NCI-H1417 treated with DMSO at 0.1 percent for 48 hours (cell line): ENCODE measurements at regions not wholly inside any gene's neighbourhood (a gene's known extent, or its start where the extent isn't known, plus 50 kb on each side); places are given as distances from the start of the nearest gene placed in this dataset.
"Not testable (repeated sequence)": the region's sequence is repeated elsewhere in the genome, so short reads cannot be mapped to it uniquely, and the experiment has no call there.

Source experiments
- DNase-seq: peaks from one replicate; lab custom pipeline; 2025; lab: John Stamatoyannopoulos, UW

DNA sequence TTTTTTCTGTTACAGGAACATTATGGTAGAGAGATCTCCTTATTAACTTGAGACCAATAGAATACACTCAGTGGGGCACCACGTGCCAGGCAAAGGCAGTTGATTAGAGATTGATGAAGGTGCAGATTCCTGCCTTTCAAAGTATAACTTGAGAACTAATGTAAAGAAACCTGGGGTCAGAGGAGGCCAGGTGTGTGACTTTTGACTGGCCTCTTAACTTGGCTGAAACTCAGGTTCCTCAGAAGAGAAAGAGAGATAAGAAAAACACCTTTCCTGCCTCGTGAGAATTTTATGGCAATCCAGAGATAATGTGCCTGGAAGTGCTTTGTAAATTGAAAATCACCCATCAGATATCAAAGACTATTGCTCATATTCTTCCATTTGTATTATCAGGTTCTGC, 110.7 kb upstream of the GZMB start:
- no peak for DNase-seq

DNA sequence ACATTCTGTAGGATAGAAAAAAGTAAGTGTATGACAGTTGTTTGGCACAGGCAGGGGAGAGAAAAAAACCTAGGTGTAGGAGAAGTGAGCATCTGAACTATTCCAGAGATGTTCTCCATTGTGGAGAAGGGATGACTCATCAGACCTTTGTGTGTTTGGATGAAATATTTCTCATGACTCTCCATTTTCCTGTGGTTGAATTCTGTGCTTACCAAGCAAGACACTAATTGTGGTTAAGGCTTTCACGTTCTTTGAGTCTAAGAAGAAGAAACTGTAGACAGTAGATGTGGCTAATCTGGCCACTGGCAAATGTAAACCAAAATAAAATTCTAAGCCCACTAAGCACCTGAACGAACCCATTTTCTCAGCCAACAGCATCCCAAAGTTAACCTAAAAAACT, 107.9 kb upstream of the GZMB start:
- no peak for DNase-seq

DNA sequence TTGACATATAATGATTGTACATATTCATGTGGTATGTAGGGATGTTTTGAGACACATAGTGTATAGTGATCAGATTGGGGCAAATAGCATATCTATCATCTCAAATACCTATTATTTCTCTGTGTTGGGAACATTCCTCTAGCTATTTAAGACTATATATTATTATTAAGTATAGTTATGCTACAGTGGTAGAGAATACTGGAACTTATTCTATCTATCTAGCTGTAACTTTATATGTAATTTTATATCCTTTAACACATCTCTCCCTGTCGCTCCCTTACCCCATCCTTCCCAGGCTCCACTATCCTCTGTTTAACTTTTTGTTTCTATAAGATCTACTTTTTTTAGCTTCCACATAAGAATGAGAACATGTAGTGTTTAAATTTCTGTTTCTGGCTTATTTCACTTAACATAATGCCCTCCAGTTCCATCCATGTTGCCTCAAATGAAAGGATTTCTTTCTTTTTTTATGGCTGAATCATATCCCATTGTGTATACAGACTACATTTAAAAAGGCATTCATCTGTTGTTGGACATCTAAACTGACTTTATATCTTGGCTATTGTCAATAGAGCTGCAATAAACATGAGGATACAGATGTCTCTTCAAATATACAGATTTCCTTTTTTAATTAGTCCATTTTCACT, 102.1 kb upstream of the GZMB start:
- no peak for DNase-seq

DNA sequence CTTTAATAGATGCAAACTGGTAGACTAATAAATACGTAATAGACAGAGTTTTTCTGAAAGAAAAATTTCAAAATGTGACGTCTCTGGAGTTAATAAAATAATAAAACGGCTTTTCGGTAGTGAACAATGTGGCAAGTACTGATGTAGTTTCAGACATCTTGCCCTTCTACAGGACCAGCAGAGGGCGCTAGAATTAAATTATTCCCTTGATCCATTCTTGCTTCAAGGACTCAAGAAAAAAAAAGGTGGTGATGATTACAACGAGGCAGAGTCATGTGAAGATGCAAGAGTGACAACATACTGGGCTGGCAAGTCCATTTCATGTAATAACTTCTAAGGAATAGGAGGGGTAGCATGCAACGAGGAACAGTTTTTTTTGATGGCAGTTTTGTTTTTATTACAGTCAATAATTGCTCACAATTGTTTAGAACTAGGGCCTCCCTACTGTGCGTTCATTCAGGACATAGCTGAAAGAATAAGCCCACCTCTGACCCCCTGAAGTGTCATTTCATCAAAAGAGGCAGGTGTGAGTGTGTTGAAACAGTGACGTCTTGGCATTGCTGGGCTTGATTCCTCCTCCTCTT, 101.0 kb upstream of the GZMB start:
- peak; percentile 85 for DNase-seq

DNA sequence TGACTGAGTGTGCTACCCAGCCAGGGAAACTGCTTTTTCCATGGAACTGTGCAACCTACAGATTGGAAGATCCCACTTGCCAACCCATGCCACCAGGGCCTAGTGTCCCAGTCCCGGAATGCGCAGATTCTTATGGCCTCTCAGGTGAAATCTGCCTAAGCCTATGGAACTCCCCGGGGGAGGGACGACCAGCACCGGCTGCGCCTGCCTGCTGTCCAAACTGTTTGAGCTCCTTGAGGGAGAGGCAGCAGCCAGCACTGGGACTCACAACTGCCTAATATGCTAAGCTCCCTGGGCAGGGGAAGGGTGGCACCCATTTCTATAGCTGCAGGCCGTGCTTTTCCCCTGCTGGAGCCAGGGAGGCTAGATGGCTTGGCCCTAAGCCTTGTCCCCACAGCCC, 92.5 kb upstream of the GZMB start:
- no peak for DNase-seq

DNA sequence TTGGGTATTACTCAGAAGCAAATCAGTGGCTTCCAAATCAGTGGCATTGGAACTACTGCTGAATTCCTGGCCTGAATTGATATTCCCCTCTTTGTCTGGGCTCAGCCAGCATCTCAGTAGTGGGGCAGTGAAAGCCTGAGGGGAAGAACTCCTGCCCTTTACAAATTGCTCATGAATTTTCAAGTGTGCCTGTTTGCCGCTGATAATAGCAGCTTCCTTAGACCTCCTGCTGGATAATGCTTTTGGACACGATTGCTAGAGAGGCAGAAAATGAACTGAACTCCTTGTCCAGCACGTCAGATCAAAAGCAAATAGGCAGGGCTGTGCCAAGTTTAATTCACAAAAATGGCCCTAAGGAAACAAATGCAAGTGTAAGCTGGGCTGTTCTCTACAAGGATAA, 91.3 kb upstream of the GZMB start:
- DNase-seq: peak; percentile 44

DNA sequence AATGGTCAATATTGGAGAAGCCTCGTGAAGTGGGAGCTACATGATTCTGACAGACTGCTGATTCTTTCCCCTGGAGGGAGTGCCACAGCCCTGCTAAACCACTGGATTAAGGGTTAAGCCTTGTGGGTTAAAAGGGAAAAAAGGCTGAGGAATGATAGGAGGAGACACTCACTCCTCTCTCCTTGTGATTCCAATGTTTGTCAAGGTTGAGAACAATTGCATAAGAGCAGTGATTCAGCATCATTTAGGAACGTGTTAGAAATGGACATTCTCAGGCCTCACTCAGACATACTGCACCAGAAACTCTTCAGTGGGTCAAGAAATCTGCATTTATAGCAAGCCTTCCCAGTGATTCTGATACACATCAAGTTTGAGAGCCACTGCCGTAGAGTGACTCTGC, 87.8 kb upstream of the GZMB start:
- DNase-seq: no peak

DNA sequence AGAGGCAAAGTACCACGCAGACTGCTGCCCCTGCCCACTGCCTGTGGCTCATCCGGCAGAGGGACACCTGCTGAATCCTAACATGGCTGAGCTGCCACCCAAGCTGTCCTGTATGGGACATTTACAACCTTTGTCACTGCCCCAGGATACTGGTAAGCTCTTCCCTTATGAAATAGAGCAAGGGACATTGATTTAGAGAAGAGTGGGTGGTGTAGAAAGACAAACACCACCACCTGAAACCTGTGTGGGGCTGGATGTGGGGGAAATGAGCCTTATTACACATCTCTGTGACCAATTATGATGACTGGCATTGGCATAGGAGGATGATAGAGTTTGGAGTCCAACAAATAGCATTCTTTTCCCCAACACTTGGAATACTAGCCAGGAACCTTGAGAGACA, 81.2 kb upstream of the GZMB start:
- no peak for DNase-seq

DNA sequence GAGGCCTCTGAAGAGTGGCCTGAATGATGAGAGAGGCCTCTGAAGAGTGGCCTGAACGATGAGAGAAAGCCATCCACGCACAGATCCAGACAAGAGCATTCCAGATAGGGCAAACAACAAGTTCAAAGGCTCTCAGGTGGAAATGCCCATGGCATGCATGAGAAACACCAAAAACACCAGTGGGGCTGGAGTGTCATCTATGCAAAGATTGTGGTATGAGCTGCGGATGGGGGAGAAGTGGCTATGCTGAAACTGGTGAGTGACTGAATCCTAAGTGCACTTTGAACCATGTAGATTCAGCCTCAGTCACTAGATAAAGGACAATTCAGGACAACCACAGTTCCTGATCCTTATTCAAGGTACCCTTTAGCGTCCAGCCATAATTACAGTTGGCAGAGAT, 79.4 kb upstream of the GZMB start:
- no peak for DNase-seq

DNA sequence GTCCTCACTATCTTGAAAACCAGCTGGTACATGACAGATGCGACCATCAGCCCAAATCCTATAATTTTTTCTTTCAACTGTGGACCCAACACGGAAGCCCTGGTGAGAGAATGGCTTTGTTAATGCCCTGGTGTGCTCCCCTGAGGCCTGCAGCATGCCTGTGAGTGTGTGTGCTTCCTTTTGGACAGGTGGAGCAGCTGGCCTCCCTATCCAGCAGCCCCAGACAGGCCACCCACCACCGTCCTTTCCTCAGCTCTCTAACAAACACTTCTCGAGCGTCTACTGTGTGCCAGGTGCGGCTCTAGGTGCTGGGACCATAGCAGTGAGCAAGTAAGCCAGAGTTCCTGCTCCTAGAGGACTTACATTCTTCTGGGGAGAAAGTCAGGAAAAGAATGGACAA, 78.9 kb upstream of the GZMB start:
- no peak for DNase-seq

DNA sequence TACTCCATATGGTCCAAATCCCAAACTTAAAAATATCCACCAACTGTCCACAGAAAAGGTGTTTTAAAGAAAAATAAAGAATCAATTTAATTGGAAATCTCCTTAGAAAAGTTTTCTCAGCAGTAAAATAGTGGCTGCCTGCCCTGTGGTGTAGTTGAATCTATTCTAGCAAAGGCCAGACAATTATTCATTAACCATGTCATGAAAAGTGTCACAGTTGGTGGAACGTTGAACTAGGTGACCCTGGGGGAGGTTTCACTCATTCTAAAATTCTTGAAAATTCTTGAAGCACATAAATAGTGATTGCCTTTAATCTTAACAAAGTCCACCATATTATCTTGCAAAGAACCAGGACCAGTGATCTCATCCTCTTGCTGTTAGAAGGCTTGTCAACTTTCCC, 78.4 kb upstream of the GZMB start:
- DNase-seq: no peak

DNA sequence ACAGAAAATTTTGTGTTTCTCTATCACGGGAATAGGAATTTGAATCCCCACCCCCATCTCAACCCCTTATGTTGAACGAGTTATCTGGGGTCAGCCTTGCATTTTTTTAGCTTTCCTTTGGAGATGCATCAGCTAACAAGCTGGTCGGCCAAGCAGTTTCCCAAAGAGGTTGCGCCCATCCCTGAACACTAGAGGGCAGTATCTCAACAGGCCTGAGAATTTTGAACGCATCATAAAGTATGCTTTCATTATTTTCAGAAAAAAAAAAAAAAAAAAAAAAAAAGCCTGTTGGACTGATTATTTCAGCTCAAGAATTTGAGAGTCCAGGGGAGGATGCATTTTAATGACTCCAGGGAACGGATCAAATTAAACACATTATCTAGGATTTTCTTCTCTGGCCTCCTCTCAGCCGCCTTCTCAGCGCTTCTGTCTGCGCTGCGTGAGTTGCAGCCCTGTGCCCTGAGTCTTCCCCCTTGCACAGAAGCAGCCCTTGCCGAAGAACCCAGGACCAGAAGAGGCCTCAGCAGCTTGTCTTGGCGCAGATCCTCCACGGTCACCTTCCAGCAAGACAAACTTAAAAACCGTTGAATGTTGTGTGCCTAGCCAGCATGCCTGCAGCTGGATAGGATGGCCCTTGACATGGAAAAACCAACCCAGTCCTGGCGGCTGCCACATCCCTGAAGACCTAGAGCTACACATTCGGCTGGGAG, 76.6 kb upstream of the GZMB start:
- DNase-seq: peak; percentile 49

DNA sequence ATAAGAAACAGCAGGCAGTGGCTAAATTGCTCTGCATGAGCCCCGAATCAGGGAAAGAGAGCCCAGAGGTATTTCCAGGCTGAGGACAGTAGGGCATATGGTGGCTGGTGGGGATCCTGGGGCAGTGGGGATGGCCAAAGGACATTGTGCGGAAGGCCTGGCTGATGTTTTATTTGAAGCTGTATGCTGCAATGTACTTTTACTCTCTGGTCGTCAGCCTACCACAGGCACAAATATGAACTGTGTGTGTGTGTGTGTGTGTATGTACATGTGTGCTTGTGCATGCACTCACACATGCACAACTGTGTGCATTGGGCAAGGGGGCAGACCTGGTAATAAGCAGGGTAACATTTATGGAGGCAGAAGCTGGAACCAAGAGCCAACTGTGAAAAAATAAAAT, 74.7 kb upstream of the GZMB start:
- no peak for DNase-seq

DNA sequence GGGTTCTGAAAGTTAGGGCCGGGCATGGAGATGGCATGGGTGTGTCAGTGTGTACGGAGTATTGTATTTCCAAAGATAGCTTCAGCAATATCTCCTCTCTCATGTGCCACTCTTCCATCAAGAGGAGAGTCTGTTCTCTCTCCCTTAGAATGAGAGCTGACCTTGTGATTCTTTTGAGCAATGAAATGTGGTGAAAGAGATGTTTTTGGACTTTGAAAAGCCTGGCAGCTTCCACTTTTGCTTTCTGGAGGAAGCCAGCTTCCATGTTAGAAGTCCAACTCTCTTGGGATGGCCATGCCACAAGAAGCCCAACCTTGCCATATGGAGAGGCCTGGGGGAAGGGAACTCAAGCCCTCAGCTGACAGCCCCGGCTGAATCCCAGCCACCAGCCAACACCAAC, 72.4 kb upstream of the GZMB start:
- DNase-seq: no peak

DNA sequence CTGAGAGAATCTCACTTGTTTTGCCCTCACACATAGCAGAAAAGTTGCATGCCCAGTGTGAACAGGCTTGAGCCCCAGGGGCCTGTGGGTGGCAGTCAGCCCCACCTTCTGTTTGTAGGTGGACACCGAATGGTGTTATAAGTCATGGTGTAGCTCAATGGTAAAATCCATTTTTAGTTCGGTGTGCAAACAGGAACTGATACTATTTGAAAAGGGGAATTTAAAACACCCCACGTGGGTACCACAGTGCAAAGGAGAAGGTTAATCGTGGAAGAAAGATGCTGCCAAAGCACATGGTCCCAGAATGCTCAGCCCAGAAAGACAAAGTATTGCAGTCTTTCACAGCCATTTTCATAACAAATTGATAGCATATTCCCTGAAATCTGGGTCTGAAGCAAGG, 71.8 kb upstream of the GZMB start:
- no peak for DNase-seq

DNA sequence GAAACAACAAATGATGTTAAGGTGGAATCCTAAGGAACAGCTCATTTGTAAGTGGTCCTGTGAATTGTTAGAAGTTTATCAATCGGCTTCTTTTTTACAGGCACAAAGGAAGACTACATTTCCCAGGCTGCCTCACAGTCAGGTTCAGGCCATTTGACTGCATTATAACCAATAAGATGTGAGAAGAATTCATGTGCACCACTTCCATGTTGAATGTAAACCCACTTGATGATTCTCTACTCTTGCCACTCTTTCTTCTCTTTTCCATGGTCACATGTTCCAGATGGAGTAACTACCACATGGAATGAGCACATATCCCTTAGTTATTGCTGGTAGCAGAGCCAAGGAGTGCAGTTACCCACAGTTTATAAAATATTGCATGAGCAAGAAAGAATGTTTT, 67.1 kb upstream of the GZMB start:
- no peak for DNase-seq

DNA sequence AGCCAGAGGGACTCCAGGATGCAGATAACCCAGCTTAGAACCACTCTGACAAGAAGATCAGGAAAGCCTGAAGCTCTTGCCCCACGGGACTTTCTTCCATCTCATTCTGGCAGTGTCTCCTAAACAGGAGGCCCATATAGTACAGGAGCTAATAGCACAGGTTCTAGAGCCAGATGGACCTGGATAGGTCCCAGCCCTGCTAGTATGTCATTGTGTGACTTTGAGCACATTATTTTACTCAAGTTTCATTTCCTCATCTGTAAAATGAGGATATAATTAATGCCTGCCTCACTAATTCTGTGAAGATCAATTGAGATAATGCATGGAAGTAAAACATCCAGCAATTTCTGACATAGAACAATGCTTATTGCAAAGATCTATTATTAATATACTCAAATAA, 66.5 kb upstream of the GZMB start:
- DNase-seq: no peak

DNA sequence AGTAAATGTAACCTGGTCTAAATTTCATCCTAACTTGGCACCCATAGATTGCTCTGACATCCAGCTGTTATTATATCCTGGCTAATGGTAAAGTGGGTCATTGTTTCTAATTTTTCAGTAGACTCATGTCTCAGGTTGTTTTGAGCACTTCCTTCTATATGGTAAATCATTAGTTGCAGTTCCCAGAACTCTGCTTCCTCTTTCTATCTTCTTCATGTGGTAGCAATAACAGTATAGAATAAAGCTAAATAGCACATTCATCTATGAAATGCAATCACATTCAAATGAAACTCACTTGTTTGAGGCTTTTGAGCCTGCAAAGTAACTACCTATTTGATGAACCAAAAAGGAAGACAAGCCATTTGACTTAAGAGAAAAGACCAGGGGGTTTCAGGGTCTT, 65.1 kb upstream of the GZMB start:
- DNase-seq: no peak

DNA sequence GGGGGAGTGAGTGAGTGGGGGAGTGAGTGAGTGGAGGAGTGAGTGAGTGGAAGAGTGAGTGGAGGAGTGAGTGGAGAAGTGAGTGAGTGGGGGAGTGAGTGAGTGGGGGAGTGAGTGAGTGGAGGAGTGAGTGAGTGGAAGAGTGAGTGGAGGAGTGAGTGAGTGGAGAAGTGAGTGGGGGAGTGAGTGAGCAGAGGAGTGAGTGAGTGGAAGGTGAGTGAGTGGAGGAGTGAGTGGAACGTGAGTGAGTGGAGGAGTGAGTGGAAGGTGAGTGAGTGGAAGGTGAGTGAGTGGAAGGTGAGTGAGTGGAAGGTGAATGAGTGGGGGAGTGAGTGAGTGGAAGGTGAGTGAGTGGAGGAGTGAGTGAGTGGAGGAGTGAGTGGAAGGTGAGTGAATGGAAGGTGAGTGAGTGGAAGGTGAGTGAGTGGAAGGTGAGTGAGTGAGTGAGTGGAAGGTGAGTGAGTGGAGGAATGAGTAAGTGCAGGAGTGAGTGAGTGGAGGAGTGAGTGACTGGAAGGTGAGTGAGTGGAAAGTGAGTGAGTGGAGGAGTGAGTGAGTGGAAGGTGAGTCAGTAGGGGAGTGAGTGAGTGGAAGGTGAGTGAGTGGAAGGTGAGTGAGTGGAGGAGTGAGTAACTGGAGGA, 62.4 kb upstream of the GZMB start:
- not testable (repeated sequence) for DNase-seq

DNA sequence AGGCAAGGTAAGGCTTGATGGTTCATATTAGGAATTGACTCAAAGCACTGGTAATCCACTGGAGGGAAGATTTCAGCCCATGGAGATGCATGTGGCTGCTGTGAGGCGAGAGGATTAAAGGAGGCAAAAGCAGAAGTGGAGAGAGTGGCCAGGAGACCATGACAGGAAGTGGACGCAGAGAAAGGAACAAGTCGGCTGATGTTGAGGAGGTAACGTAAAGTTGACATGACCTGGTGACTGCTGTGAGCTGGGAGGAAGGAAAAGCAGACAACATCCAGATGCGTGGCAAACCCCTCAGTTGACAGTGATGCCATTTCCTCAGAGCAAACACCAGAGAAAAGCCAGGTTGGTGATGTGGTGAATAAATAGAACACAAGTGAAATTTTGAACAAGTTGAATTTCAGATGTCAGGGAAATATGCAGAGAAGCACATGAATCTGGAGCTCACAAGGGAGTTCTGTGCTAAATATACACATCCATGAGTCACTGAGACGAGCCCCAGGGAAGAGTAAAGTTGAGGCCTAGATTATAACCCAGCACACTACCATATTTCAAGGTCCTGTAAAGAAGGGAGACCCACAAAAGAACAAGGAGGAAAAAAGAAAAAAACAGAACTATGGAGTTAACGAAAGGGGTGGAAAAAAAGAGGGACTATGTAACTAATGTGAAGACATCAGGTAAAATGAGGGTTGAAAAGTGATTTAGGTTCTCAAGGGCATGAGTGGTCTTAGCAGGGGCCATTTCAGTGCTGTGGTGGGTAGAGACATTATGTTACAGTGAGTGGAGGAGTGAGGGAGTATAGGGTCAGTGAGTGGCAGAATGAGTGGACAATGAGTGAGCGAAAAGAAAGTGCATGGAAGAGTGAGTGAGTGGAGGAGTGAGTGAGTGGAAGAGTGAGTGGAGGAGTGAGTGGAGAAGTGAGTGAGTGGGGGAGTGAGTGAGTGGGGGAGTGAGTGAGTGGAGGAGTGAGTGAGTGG, 61.6 kb upstream of the GZMB start:
- DNase-seq: no peak

DNA sequence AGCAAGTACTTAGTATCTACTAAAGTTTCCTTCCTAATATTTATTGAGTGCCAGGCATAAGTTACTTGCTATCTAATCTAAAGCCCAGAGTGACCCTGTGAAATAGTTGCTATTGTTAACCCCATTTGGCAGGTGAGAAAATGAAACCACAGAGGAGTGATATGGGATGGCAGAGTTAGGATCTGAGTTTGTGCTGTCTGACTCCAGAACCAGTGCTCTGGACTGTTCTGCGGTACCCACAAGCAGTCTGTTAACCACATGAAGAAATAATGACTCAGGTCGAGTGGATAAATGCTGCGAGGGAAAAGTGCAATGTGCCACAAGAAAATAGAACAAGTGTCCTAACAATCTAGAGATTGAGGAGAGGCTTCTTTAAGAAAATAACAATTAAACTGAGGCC, 60.7 kb upstream of the GZMB start:
- no peak for DNase-seq

DNA sequence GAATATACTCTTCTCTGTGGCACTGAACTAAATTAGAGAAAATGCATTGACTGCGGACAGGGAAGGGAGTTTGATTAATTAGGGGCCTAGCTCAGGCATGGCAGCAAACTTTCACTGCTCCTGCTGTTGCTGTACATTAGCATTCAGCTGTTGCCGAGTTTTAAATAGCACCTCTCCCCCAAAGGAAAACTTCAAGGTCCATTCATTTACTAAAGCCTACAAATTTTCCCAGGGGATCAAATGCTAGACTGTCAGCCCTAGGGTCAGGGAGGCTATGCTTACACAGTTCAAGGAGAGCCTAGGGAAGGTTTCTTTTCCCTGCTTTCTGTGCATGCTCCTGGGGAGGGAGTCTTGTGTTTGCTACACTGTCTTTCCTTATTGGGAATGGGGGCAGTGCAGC, 60.0 kb upstream of the GZMB start:
- DNase-seq: no peak
